GM23338 (cell line): ENCODE measurements at regions not wholly inside any gene's neighbourhood (a gene's known extent, or its start where the extent isn't known, plus 50 kb on each side); places are given as distances from the start of the nearest gene placed in this dataset.

Experiments used
- ATAC-seq: fragments of 200-7000 bp; cut with Tn5 transposase; 3 replicates; pipeline ENCODE4 v1.9.1; 2020
- DNase-seq: peaks from one replicate; pipeline ENCODE4 v3.0.0-alpha.2; 2015; ENCODE audit warnings: low spot score
- H2AFZ ChIP-seq: fragments of 200-600 bp; sonication (generic); 2 replicates; pipeline ENCODE4 v1.8.0; 2016; ENCODE audit warnings: antibody characterized with exemption, mild to moderate bottlenecking, moderate library complexity
- H3F3A ChIP-seq: fragments of 200-600 bp; sonication (generic); replicated peaks from 2 replicates; pipeline ENCODE4 v1.8.0; 2017; ENCODE audit warnings: antibody characterized with exemption, mixed run types, low read depth
- H3K27ac ChIP-seq: fragments of 200-600 bp; sonication (generic); 2 replicates; pipeline ENCODE4 v1.6.1; 2016; ENCODE audit warnings: low read depth
- H3K27me3 ChIP-seq: fragments of 200-600 bp; sonication (generic); 2 replicates; pipeline ENCODE4 v1.8.0; 2016; ENCODE audit warnings: mild to moderate bottlenecking, mixed run types, moderate library complexity; ENCODE audit not compliant: insufficient read depth
- H3K36me3 ChIP-seq: fragments of 200-600 bp; sonication (generic); 2 replicates; pipeline ENCODE4 v1.8.0; 2016; ENCODE audit warnings: mild to moderate bottlenecking; ENCODE audit not compliant: insufficient read depth
- H3K4me1 ChIP-seq: fragments of 200-600 bp; sonication (generic); 2 replicates; pipeline ENCODE4 v1.8.0; 2016; ENCODE audit warnings: mild to moderate bottlenecking, moderate library complexity; ENCODE audit not compliant: insufficient read depth
- H3K4me2 ChIP-seq: fragments of 200-600 bp; sonication (generic); 2 replicates; pipeline ENCODE4 v1.7.1; 2017; ENCODE audit warnings: mixed run types
- H3K4me3 ChIP-seq: fragments of 200-600 bp; sonication (generic); 2 replicates; pipeline ENCODE4 v1.6.1; 2016; ENCODE audit warnings: mixed run types
- H3K79me2 ChIP-seq: fragments of 200-600 bp; sonication (generic); replicated peaks from 2 replicates; pipeline ENCODE4 v1.8.0; 2017; ENCODE audit warnings: mild to moderate bottlenecking; ENCODE audit not compliant: insufficient read depth
- H3K9me2 ChIP-seq: fragments of 200-600 bp; sonication (generic); 2 replicates; pipeline ENCODE4 v1.8.0; 2017; ENCODE audit not compliant: insufficient read depth
- H4K20me1 ChIP-seq: fragments of 200-600 bp; sonication (generic); replicated peaks from 2 replicates; pipeline ENCODE4 v1.8.0; 2017; ENCODE audit warnings: mild to moderate bottlenecking; ENCODE audit not compliant: insufficient read depth
- H3K27ac Mint-ChIP-seq: 2 replicates; pipeline ENCODE4 v1.8.0; 2020; ENCODE audit warnings: inconsistent platforms, mild to moderate bottlenecking, moderate library complexity, mixed read lengths
- H3K27me3 Mint-ChIP-seq: 3 replicates; pipeline ENCODE4 v1.8.0; 2022; ENCODE audit warnings: low read depth, mild to moderate bottlenecking, moderate library complexity, mixed read lengths, inconsistent platforms; ENCODE audit not compliant: insufficient read depth, poor library complexity
- H3K36me3 Mint-ChIP-seq: 3 replicates; pipeline ENCODE4 v1.8.0; 2021; ENCODE audit warnings: low read depth, mild to moderate bottlenecking, inconsistent platforms, moderate library complexity, mixed read lengths
- H3K4me1 Mint-ChIP-seq: 3 replicates; pipeline ENCODE4 v1.8.0; 2020; ENCODE audit warnings: mild to moderate bottlenecking, inconsistent platforms, mixed read lengths
- H3K4me3 Mint-ChIP-seq: 3 replicates; pipeline ENCODE4 v1.8.0; 2021; ENCODE audit warnings: moderate library complexity, mild to moderate bottlenecking, inconsistent platforms, mixed read lengths
- H3K9me3 Mint-ChIP-seq: 3 replicates; pipeline ENCODE4 v1.8.0; 2020; ENCODE audit warnings: moderate library complexity, mild to moderate bottlenecking, inconsistent platforms, mixed read lengths
- ETS1 ChIP-seq: IDR thresholded peaks from 2 replicates; pipeline ENCODE4 v1.6.1; 2016; ENCODE audit warnings: antibody characterized with exemption
- EZH2phosphoT487 ChIP-seq: fragments of 200-600 bp; sonication (generic); IDR thresholded peaks from one replicate; pipeline ENCODE4 v1.8.1; 2018; ENCODE audit warnings: antibody characterized with exemption; ENCODE audit not compliant: unreplicated experiment
- NANOG ChIP-seq: IDR thresholded peaks from 2 replicates; pipeline ENCODE4 v1.6.1; 2016; ENCODE audit warnings: antibody characterized with exemption, borderline replicate concordance
- STAT1 ChIP-seq: IDR thresholded peaks from one replicate; pipeline ENCODE4 v1.6.1; 2016; ENCODE audit warnings: antibody characterized with exemption; ENCODE audit not compliant: unreplicated experiment
- ZNF114 ChIP-seq: fragments of 250-450 bp; sonication (Bioruptor Pico); IDR thresholded peaks from 2 replicates; pipeline ENCODE4 v1.5.0; 2020; ENCODE audit warnings: mild to moderate bottlenecking, moderate library complexity
- ZNF331 ChIP-seq: fragments of 250-450 bp; sonication (Bioruptor Pico); IDR thresholded peaks from 2 replicates; pipeline ENCODE4 v1.5.0; 2020; ENCODE audit warnings: low read depth, mild to moderate bottlenecking, moderate library complexity
- TF ChIP-seq, protein P1 (sequence below): IDR thresholded peaks from one replicate; pipeline ENCODE4 v1.6.1; 2018; ENCODE audit warnings: antibody characterized with exemption; ENCODE audit not compliant: unreplicated experiment

GRCh38 chr6:45815466-45816125 is 200.1 kb downstream of the CLIC5 start:
- Mint-ChIP-seq H3K27ac (no peak overlapping the region), H3K9me3 (no peaks in the 10 kb centered on the region), H3K4me1 (no peaks in the 10 kb centered on the region; the same call in 2 of the 3 replicates), H3K4me3 (no peak overlapping the region), H3K36me3 (no peaks in the 10 kb centered on the region), H3K27me3 (peaks cover 2% of the 10 kb centered on the region)
- no peaks in the 10 kb centered on the region for H3K36me3 ChIP-seq
- peak; percentile 5 for DNase-seq
- H4K20me1 ChIP-seq: no peaks in the 10 kb centered on the region
- no peak overlapping the region for H2AFZ ChIP-seq
- no peaks in the 10 kb centered on the region for H3K27me3 ChIP-seq
- no peaks in the 10 kb centered on the region for H3K79me2 ChIP-seq
- no peak overlapping the region for H3K4me3 ChIP-seq
- TF ChIP-seq ETS1 (no peak), STAT1 (no peak), EZH2phosphoT487 (no peak), NANOG (no peak)
- TF ChIP-seq, protein P1, sequence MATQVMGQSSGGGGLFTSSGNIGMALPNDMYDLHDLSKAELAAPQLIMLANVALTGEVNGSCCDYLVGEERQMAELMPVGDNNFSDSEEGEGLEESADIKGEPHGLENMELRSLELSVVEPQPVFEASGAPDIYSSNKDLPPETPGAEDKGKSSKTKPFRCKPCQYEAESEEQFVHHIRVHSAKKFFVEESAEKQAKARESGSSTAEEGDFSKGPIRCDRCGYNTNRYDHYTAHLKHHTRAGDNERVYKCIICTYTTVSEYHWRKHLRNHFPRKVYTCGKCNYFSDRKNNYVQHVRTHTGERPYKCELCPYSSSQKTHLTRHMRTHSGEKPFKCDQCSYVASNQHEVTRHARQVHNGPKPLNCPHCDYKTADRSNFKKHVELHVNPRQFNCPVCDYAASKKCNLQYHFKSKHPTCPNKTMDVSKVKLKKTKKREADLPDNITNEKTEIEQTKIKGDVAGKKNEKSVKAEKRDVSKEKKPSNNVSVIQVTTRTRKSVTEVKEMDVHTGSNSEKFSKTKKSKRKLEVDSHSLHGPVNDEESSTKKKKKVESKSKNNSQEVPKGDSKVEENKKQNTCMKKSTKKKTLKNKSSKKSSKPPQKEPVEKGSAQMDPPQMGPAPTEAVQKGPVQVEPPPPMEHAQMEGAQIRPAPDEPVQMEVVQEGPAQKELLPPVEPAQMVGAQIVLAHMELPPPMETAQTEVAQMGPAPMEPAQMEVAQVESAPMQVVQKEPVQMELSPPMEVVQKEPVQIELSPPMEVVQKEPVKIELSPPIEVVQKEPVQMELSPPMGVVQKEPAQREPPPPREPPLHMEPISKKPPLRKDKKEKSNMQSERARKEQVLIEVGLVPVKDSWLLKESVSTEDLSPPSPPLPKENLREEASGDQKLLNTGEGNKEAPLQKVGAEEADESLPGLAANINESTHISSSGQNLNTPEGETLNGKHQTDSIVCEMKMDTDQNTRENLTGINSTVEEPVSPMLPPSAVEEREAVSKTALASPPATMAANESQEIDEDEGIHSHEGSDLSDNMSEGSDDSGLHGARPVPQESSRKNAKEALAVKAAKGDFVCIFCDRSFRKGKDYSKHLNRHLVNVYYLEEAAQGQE: no peak
- H3K9me2 ChIP-seq: peaks cover 2% of the 10 kb centered on the region; the same call in 1 of the 2 replicates
- H3K4me1 ChIP-seq: no peaks in the 10 kb centered on the region
- no peaks in the 10 kb centered on the region for H3F3A ChIP-seq
- ATAC-seq: no peak
- H3K4me2 ChIP-seq: no peak overlapping the region
- H3K27ac ChIP-seq: no peak overlapping the region

- no peaks in the 10 kb centered on the region for H3K9me3 Mint-ChIP-seq
- H3K4me2 ChIP-seq: no peak overlapping the region
- no peaks in the 10 kb centered on the region for H3K79me2 ChIP-seq
- peaks cover 5% of the 10 kb centered on the region; the same call in 1 of the 2 replicates for H3K9me2 ChIP-seq
- ATAC-seq (no peak), DNase-seq (no peak)
- no peaks in the 10 kb centered on the region for H3K36me3 ChIP-seq
- H3K36me3 Mint-ChIP-seq: no peaks in the 10 kb centered on the region
- H3K27ac ChIP-seq: no peak overlapping the region
- H3K27me3 Mint-ChIP-seq: peaks cover 2% of the 10 kb centered on the region
- TF ChIP-seq EZH2phosphoT487: no peak
- TF ChIP-seq ETS1: no peak
- TF ChIP-seq ZNF114 (CRISPR knock-in tag): no peak
- no peak for TF ChIP-seq NANOG
- no peak for TF ChIP-seq ZNF331 (CRISPR knock-in tag)
- no peak overlapping the region for H3K4me3 ChIP-seq
- H3K4me1 ChIP-seq: no peaks in the 10 kb centered on the region
- H3K4me3 Mint-ChIP-seq: no peak overlapping the region
- no peak overlapping the region for H3K27ac Mint-ChIP-seq
- H4K20me1 ChIP-seq: no peaks in the 10 kb centered on the region
- H2AFZ ChIP-seq: no peak overlapping the region
- H3K27me3 ChIP-seq: no peaks in the 10 kb centered on the region
- H3F3A ChIP-seq: no peaks in the 10 kb centered on the region
- H3K4me1 Mint-ChIP-seq: no peaks in the 10 kb centered on the region; the same call in 2 of the 3 replicates
Measured at GRCh38 chr6:45814772-45815171, 200.9 kb downstream of the CLIC5 start.
